CD4-positive, CD25-positive, alpha-beta regulatory T cell (primary cell): ENCODE measurements at regions not wholly inside any gene's neighbourhood (a gene's known extent, or its start where the extent isn't known, plus 50 kb on each side); places are given as distances from the start of the nearest gene placed in this dataset.

Experiments used
- ATAC-seq, 2 donors: fragments of 150-1000 bp; cut with Tn5 transposase; one replicate each; pipeline ENCODE4 v1.10.0; 2021; ENCODE audit warnings: low read depth in 2 of 2, moderate number of reproducible peaks in 2 of 2, moderate library complexity in 1 of 2
- DNase-seq, 3 donors: peaks; one replicate each; pipeline versions ENCODE4 v3.0.0 to v3.0.0-alpha.2; 2012 to 2022; ENCODE audit warnings: mixed read lengths in 1 of 3
- H3K27ac ChIP-seq: one replicate; pipeline ENCODE4 v1.7.0; 2013; ENCODE audit warnings: mild to moderate bottlenecking, low read length; ENCODE audit not compliant: insufficient read depth, poor library complexity, severe bottlenecking
- H3K27me3 ChIP-seq: one replicate; pipeline ENCODE4 v1.7.0; 2013; ENCODE audit warnings: low read length; ENCODE audit not compliant: control insufficient read depth, insufficient read depth
- H3K36me3 ChIP-seq: one replicate; pipeline ENCODE4 v1.7.0; 2013; ENCODE audit warnings: mild to moderate bottlenecking, low read length, moderate library complexity; ENCODE audit not compliant: control insufficient read depth, insufficient read depth
- H3K4me1 ChIP-seq: 2 replicates; pipeline ENCODE4 v1.7.0; 2013; ENCODE audit warnings: mild to moderate bottlenecking, low read length; ENCODE audit not compliant: insufficient read depth, control insufficient read depth, poor library complexity, severe bottlenecking
- H3K4me3 ChIP-seq: one replicate; pipeline ENCODE4 v1.7.0; 2013; ENCODE audit warnings: low read depth, mild to moderate bottlenecking, low read length, moderate library complexity
- H3K9me3 ChIP-seq, 2 experiments: 1 replicate in 1 of 2; 2 replicates in 1 of 2; pipeline ENCODE4 v1.7.0; 2013; ENCODE audit warnings: low read length in 2 of 2, mild to moderate bottlenecking in 1 of 2, moderate library complexity in 1 of 2; ENCODE audit not compliant: control insufficient read depth in 2 of 2
- H3K27ac Mint-ChIP-seq, 3 donors: one replicate each; pipeline ENCODE4 v1.8.0; 2020 to 2022; ENCODE audit warnings: mild to moderate bottlenecking in 3 of 3, mixed read lengths in 3 of 3, moderate library complexity in 2 of 3
- H3K27me3 Mint-ChIP-seq: one replicate; pipeline ENCODE4 v1.8.0; 2022; ENCODE audit warnings: mild to moderate bottlenecking, mixed read lengths
- H3K36me3 Mint-ChIP-seq: one replicate; pipeline ENCODE4 v1.8.0; 2020; ENCODE audit warnings: mixed read lengths
- H3K4me1 Mint-ChIP-seq, 4 donors: one replicate each; pipeline ENCODE4 v1.8.0; 2020 to 2022; ENCODE audit warnings: mixed read lengths in 4 of 4, mild to moderate bottlenecking in 1 of 4
- H3K4me3 Mint-ChIP-seq, 4 donors: one replicate each; pipeline ENCODE4 v1.8.0; 2020 to 2022; ENCODE audit warnings: mild to moderate bottlenecking in 4 of 4, mixed read lengths in 4 of 4, moderate library complexity in 3 of 4
- H3K9me3 Mint-ChIP-seq, 7 donors: one replicate each; pipeline ENCODE4 v1.8.0; 2020 to 2022; ENCODE audit warnings: mixed read lengths in 7 of 7, mild to moderate bottlenecking in 3 of 7, moderate library complexity in 2 of 7

- Mint-ChIP-seq H3K4me3 (no peak overlapping the region), H3K36me3 (no peaks in the 10 kb centered on the region), H3K4me1 (no peaks in the 10 kb centered on the region), H3K27ac (no peak overlapping the region), H3K27me3 (no peaks in the 10 kb centered on the region), H3K9me3 (peaks cover 1 to 34% (median 12%) of the 10 kb centered on the region in 7 donors)
- DNase-seq, result no peak
- H3K4me3 ChIP-seq, result no peak overlapping the region
- H3K4me1 ChIP-seq, result no peaks in the 10 kb centered on the region
- H3K27me3 ChIP-seq, result no peaks in the 10 kb centered on the region
- H3K9me3 ChIP-seq, result peaks cover 1 to 3% of the 10 kb centered on the region in 2 experiments
- no peaks in the 10 kb centered on the region for H3K36me3 ChIP-seq
- ATAC-seq, result no peak
- H3K27ac ChIP-seq, result no peak overlapping the region
Observed at GRCh38 chr4:62940229-62940628, 1469.0 kb downstream of the TECRL start.

DNA sequence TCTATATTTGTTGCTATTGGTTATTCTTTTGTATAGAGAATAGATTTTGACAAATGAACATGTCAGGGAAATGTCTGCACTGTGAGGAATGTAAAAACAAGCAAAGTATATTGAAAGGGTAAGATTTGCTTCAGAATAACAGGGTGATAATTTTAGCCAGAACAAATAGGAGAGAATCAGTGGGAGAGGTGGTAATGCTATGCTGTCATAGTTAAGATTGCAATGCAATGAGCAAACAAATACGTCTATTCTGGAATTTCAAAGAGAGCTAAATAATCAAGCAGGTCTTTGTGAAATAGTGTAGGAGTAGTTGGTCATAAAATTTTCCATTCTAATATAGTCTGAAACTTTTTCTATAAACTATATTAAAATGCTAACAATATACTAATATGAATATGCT is 1478.4 kb downstream of the TECRL start:
- Histone ChIP-seq H3K27me3 (no peaks in the 10 kb centered on the region), H3K4me3 (no peak overlapping the region), H3K36me3 (no peaks in the 10 kb centered on the region), H3K9me3 (no peaks in the 10 kb centered on the region), H3K4me1 (no peaks in the 10 kb centered on the region), H3K27ac (no peak overlapping the region)
- Mint-ChIP-seq H3K4me1 (no peaks in the 10 kb centered on the region), H3K27me3 (no peaks in the 10 kb centered on the region), H3K9me3 (peaks cover 2 to 26% (median 10%) of the 10 kb centered on the region in 7 donors), H3K4me3 (no peak overlapping the region), H3K36me3 (no peaks in the 10 kb centered on the region), H3K27ac (no peak overlapping the region)
- DNase-seq (no peak), ATAC-seq (no peak)

DNA sequence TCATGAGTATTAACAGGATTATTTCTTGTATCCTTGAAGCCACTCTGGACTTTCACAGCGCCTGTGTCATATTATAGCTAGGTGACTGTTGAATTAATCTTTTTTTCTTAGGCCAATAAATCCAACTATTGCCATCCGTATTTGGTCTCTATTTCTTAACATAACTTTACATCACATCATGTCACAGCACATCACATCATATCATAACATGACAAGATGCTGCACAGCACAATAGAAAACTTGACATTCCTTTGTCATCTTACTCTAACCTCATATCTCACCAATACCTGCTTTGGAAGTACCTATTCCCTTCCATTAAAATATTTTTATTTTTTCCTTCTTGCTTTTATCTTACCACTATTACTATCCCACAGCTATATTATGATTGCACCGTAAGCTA is 1480.8 kb downstream of the TECRL start:
- no peaks in the 10 kb centered on the region for H3K4me1 Mint-ChIP-seq
- Histone ChIP-seq H3K4me1 (no peaks in the 10 kb centered on the region), H3K36me3 (no peaks in the 10 kb centered on the region), H3K27ac (no peak overlapping the region), H3K4me3 (no peak overlapping the region), H3K9me3 (no peaks in the 10 kb centered on the region), H3K27me3 (no peaks in the 10 kb centered on the region)
- H3K4me3 Mint-ChIP-seq, result no peak overlapping the region
- DNase-seq (no peak), ATAC-seq (no peak)
- H3K36me3 Mint-ChIP-seq, result no peaks in the 10 kb centered on the region
- no peak overlapping the region for H3K27ac Mint-ChIP-seq
- H3K9me3 Mint-ChIP-seq, result peaks cover 2 to 24% (median 7%) of the 10 kb centered on the region in 7 donors
- H3K27me3 Mint-ChIP-seq, result no peaks in the 10 kb centered on the region

GRCh38 chr4:62927574-62927973 is 1481.7 kb downstream of the TECRL start:
- no peaks in the 10 kb centered on the region for H3K27me3 ChIP-seq
- no peaks in the 10 kb centered on the region for H3K4me1 ChIP-seq
- H3K9me3 ChIP-seq, result no peaks in the 10 kb centered on the region
- no peak overlapping the region for H3K27ac ChIP-seq
- Mint-ChIP-seq H3K27ac (no peak overlapping the region), H3K4me1 (no peaks in the 10 kb centered on the region), H3K4me3 (no peak overlapping the region), H3K9me3 (peaks cover 0 to 23% (median 7%) of the 10 kb centered on the region in 7 donors), H3K36me3 (no peaks in the 10 kb centered on the region), H3K27me3 (no peaks in the 10 kb centered on the region)
- ATAC-seq, result no peak
- no peaks in the 10 kb centered on the region for H3K36me3 ChIP-seq
- DNase-seq, result no peak
- H3K4me3 ChIP-seq, result no peak overlapping the region

GRCh38 chr4:62923783-62924182 is 1485.5 kb downstream of the TECRL start:
- Mint-ChIP-seq H3K4me1 (no peaks in the 10 kb centered on the region), H3K36me3 (no peaks in the 10 kb centered on the region), H3K4me3 (no peak overlapping the region)

DNA sequence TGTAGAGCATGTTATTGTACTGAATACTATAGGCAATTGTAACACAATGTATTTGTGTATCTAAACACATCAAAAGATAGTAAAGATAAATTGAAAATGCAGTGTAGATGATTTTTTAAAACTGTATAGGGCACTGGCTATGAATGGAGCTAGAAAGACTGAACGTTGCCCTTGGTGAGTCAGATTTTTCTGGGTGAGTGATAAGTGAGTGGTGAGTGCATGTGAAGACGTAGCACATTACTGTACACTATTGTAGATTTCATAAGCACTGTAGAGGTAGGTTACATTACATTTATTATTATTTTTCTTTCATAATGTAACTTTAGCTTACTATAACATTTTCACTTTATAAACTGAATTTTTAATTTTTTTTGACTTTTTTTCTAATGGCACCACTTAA is 1491.6 kb downstream of the TECRL start:
- no peaks in the 10 kb centered on the region for H3K27me3 ChIP-seq
- Mint-ChIP-seq H3K4me1 (no peaks in the 10 kb centered on the region), H3K9me3 (peaks cover 0 to 13% (median 4%) of the 10 kb centered on the region in 7 donors), H3K36me3 (no peaks in the 10 kb centered on the region), H3K4me3 (no peak overlapping the region), H3K27me3 (no peaks in the 10 kb centered on the region), H3K27ac (no peak overlapping the region)
- H3K4me1 ChIP-seq, result no peaks in the 10 kb centered on the region
- no peaks in the 10 kb centered on the region for H3K36me3 ChIP-seq
- H3K27ac ChIP-seq, result no peak overlapping the region
- no peak for DNase-seq
- no peak for ATAC-seq
- H3K9me3 ChIP-seq, result no peaks in the 10 kb centered on the region
- H3K4me3 ChIP-seq, result no peak overlapping the region

More at GRCh38 chr4:62923783-62924182, 1485.5 kb downstream of the TECRL start:
- H3K4me1 ChIP-seq, result no peaks in the 10 kb centered on the region
- no peaks in the 10 kb centered on the region for H3K27me3 ChIP-seq
- Mint-ChIP-seq H3K27ac (no peak overlapping the region), H3K9me3 (peaks cover 0 to 19% (median 4%) of the 10 kb centered on the region in 7 donors), H3K27me3 (no peaks in the 10 kb centered on the region)
- DNase-seq, result no peak
- H3K4me3 ChIP-seq, result no peak overlapping the region
- no peak for ATAC-seq
- no peaks in the 10 kb centered on the region for H3K36me3 ChIP-seq
- H3K9me3 ChIP-seq, result no peaks in the 10 kb centered on the region
- no peak overlapping the region for H3K27ac ChIP-seq

DNA sequence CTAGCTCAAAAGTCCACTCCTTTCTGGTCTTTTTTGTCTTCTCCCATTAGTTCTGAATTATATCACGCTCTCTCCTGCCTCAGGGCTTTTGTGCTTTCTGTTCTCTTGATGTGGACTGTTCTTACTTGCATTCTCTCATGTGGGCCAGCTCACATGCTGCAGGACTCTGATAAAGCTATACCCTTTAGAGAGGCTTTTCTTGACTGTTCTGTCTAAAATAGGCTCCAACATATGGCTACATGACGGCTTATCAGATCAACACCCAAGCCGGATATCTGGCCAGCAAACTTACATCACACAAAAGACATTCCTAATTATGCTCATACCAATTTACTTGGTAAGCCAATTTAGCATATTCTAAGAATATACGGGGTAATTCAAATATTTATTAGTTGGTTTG is 1494.5 kb downstream of the TECRL start:
- H3K9me3 ChIP-seq, result no peaks in the 10 kb centered on the region
- Mint-ChIP-seq H3K4me1 (no peaks in the 10 kb centered on the region), H3K36me3 (no peaks in the 10 kb centered on the region), H3K9me3 (peaks cover 3 to 18% (median 8%) of the 10 kb centered on the region in 7 donors), H3K4me3 (no peak overlapping the region), H3K27ac (no peak overlapping the region), H3K27me3 (no peaks in the 10 kb centered on the region)
- no peak overlapping the region for H3K4me3 ChIP-seq
- H3K36me3 ChIP-seq, result no peaks in the 10 kb centered on the region
- DNase-seq, result no peak
- H3K27ac ChIP-seq, result no peak overlapping the region
- no peak for ATAC-seq
- no peaks in the 10 kb centered on the region for H3K27me3 ChIP-seq
- no peaks in the 10 kb centered on the region for H3K4me1 ChIP-seq

GRCh38 chr4:62913065-62913464 is 1496.2 kb downstream of the TECRL start:
- ATAC-seq (no peak), DNase-seq (no peak)
- H3K27me3 Mint-ChIP-seq, result no peaks in the 10 kb centered on the region
- Histone ChIP-seq H3K27ac (no peak overlapping the region), H3K4me1 (no peaks in the 10 kb centered on the region), H3K27me3 (no peaks in the 10 kb centered on the region), H3K4me3 (no peak overlapping the region), H3K36me3 (no peaks in the 10 kb centered on the region), H3K9me3 (no peaks in the 10 kb centered on the region)
- H3K9me3 Mint-ChIP-seq, result peaks cover 3 to 23% (median 8%) of the 10 kb centered on the region in 7 donors
- H3K4me3 Mint-ChIP-seq, result no peak overlapping the region
- H3K27ac Mint-ChIP-seq, result no peak overlapping the region
- no peaks in the 10 kb centered on the region for H3K36me3 Mint-ChIP-seq
- no peaks in the 10 kb centered on the region for H3K4me1 Mint-ChIP-seq
